Neuronal stem cell (in vitro differentiated cells): ENCODE measurements at regions not wholly inside any gene's neighbourhood (a gene's known extent, or its start where the extent isn't known, plus 50 kb on each side); places are given as distances from the start of the nearest gene placed in this dataset.

Experiments
- DNase-seq: peaks from one replicate; pipeline ENCODE4 v3.0.0-alpha.2; 2013; ENCODE audit warnings: low spot score
- H2AFZ ChIP-seq: one replicate; pipeline ENCODE4 v1.6.1; 2013; ENCODE audit warnings: mild to moderate bottlenecking, low read length, inconsistent platforms
- H2AK5ac ChIP-seq: 2 replicates; pipeline ENCODE4 v1.6.1; 2013; ENCODE audit warnings: low read depth, mild to moderate bottlenecking, inconsistent platforms, low read length, moderate library complexity, mixed read lengths
- H2BK120ac ChIP-seq: 2 replicates; pipeline ENCODE4 v1.6.1; 2013; ENCODE audit warnings: low read depth, mild to moderate bottlenecking, inconsistent platforms, low read length, moderate library complexity, mixed read lengths
- H2BK12ac ChIP-seq: one replicate; pipeline ENCODE4 v1.6.1; 2013; ENCODE audit warnings: low read length, inconsistent platforms
- H2BK15ac ChIP-seq: 2 replicates; pipeline ENCODE4 v1.6.1; 2013; ENCODE audit warnings: mild to moderate bottlenecking, low read length, inconsistent platforms, mixed read lengths
- H2BK5ac ChIP-seq: one replicate; pipeline ENCODE4 v1.6.1; 2013; ENCODE audit warnings: inconsistent platforms, mild to moderate bottlenecking, low read length, moderate library complexity
- H3K14ac ChIP-seq: one replicate; pipeline ENCODE4 v1.6.1; 2013; ENCODE audit warnings: low read length, inconsistent platforms
- H3K18ac ChIP-seq: 2 replicates; pipeline ENCODE4 v1.6.1; 2013; ENCODE audit warnings: low read length, inconsistent platforms
- H3K23ac ChIP-seq: 2 replicates; pipeline ENCODE4 v1.6.1; 2013; ENCODE audit warnings: low read depth, mild to moderate bottlenecking, mixed read lengths, low read length, inconsistent platforms; ENCODE audit not compliant: poor library complexity
- H3K27ac ChIP-seq: replicated peaks from 3 replicates; pipeline ENCODE4 v1.5.1; 2013; ENCODE audit warnings: low read length, inconsistent platforms
- H3K27me3 ChIP-seq, 3 experiments: 2 replicates each; pipeline ENCODE4 v1.6.1; 2013; ENCODE audit warnings: low read length in 3 of 3, mild to moderate bottlenecking in 2 of 3, inconsistent platforms in 1 of 3, low read depth in 1 of 3, mixed read lengths in 1 of 3, moderate library complexity in 1 of 3; ENCODE audit not compliant: control insufficient read depth in 3 of 3, insufficient read depth in 3 of 3
- H3K36me3 ChIP-seq, 2 donors: replicated peaks in 1 of 2; 2 replicates each; pipeline ENCODE4 v1.6.1; 2013; ENCODE audit warnings: low read length in 2 of 2; ENCODE audit not compliant: control insufficient read depth in 2 of 2, insufficient read depth in 2 of 2
- H3K4ac ChIP-seq: 2 replicates; pipeline ENCODE4 v1.6.1; 2013; ENCODE audit warnings: inconsistent platforms, mild to moderate bottlenecking, low read length, moderate library complexity
- H3K4me1 ChIP-seq, 2 donors: 1 replicate in 1 of 2; 2 replicates in 1 of 2; pipeline ENCODE4 v1.6.1; 2013; ENCODE audit warnings: low read length in 2 of 2, low read depth in 1 of 2; ENCODE audit not compliant: control insufficient read depth in 2 of 2, insufficient read depth in 1 of 2
- H3K4me2 ChIP-seq: one replicate; pipeline ENCODE4 v1.6.1; 2013; ENCODE audit warnings: mild to moderate bottlenecking, low read length, inconsistent platforms; ENCODE audit not compliant: insufficient read depth, poor library complexity, severe bottlenecking
- H3K4me3 ChIP-seq, 2 donors: 2 replicates each; pipeline ENCODE4 v1.5.1; 2013; ENCODE audit warnings: low read length in 2 of 2, mild to moderate bottlenecking in 2 of 2, inconsistent platforms in 1 of 2, moderate library complexity in 1 of 2
- H3K79me1 ChIP-seq: one replicate; pipeline ENCODE4 v1.6.1; 2013; ENCODE audit warnings: low read depth, mild to moderate bottlenecking, inconsistent platforms, low read length, moderate library complexity
- H3K9ac ChIP-seq: one replicate; pipeline ENCODE4 v1.6.1; 2013; ENCODE audit warnings: mild to moderate bottlenecking, low read depth, low read length, inconsistent platforms; ENCODE audit not compliant: poor library complexity
- H3K9me3 ChIP-seq, 2 donors: replicated peaks in 1 of 2; 2 replicates each; pipeline versions ENCODE3 to v1.6.1; 2013; ENCODE audit warnings: low read length in 2 of 2, mild to moderate bottlenecking in 2 of 2, inconsistent platforms in 1 of 2, low read depth in 1 of 2, mixed read lengths in 1 of 2, moderate library complexity in 1 of 2; ENCODE audit not compliant: control insufficient read depth in 2 of 2, insufficient read depth in 1 of 2
- H4K8ac ChIP-seq: one replicate; pipeline ENCODE4 v1.6.1; 2013; ENCODE audit warnings: low read depth, mild to moderate bottlenecking, inconsistent platforms, low read length, moderate library complexity
- H4K91ac ChIP-seq: one replicate; pipeline ENCODE4 v1.6.1; 2013; ENCODE audit warnings: low read length, low read depth, mild to moderate bottlenecking, inconsistent platforms; ENCODE audit not compliant: poor library complexity
- whole genome bisulfite sequencing, 2 donors: extraction: QIAGEN DNeasy Blood & Tissue Kit; methylation state at CpG; one replicate each; pipeline ENCODE4 v1.1.7; 2013; ENCODE audit warnings: missing lambda C conversion rate in 2 of 2, mixed read lengths in 1 of 2; ENCODE audit not compliant: insufficient read length in 2 of 2, insufficient replicate concordance in 1 of 2; ENCODE audit errors: extremely low coverage in 2 of 2; 5-methylcytosine and 5-hydroxymethylcytosine counted together

GRCh38 chr4:45007508-45007907, 281.2 kb upstream of the GNPDA2 start:
- Histone ChIP-seq H3K4me1 (no peaks in the 10 kb centered on the region), H3K4me3 (no peak overlapping the region), H3K9me3 (no peaks in the 10 kb centered on the region), H2BK120ac (no peak overlapping the region), H2AK5ac (no peak overlapping the region), H4K8ac (no peak overlapping the region), H3K36me3 (no peaks in the 10 kb centered on the region), H3K9ac (no peak overlapping the region), H3K4me2 (no peak overlapping the region), H3K79me1 (no peaks in the 10 kb centered on the region), H2BK5ac (no peak overlapping the region), H3K18ac (no peak overlapping the region), H3K27ac (no peak overlapping the region), H3K4ac (no peak overlapping the region), H3K23ac (no peak overlapping the region), H2BK12ac (no peak overlapping the region), H3K27me3 (no peaks in the 10 kb centered on the region), H4K91ac (no peak overlapping the region), H3K14ac (no peak overlapping the region), H2BK15ac (no peak overlapping the region), H2AFZ (no peak overlapping the region)
- WGBS, 2 donors, result no CpG with 5 or more reads among the region's 3 CpGs
- no peak for DNase-seq

DNA sequence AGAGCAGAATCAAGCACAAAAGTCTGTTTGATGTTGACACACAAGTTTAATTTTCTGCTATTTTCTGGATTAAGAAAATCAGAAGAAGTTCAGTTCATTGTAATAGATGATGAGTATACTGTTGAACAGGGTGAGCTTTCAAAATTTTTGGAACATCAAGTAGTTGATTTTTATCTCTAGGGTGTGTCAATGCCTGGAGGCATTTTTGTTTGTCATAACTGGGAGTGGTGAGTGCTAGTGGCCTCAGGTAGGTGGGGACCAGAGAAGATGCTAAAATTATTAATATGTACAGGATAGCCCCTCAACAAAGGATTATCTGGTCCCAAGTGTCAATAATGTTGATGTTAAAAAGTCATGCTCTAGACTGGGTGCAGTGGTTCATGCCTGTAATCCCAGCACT, 279.7 kb upstream of the GNPDA2 start:
- Histone ChIP-seq H2BK12ac (no peak overlapping the region), H3K4me1 (no peaks in the 10 kb centered on the region), H3K4ac (no peak overlapping the region), H3K4me2 (no peak overlapping the region), H3K9ac (no peak overlapping the region), H3K4me3 (no peak overlapping the region), H2BK15ac (no peak overlapping the region), H3K23ac (no peak overlapping the region), H3K27ac (no peak overlapping the region), H3K36me3 (no peaks in the 10 kb centered on the region), H3K27me3 (no peaks in the 10 kb centered on the region), H2BK5ac (no peak overlapping the region), H3K9me3 (no peaks in the 10 kb centered on the region), H4K91ac (no peak overlapping the region), H4K8ac (no peak overlapping the region), H3K79me1 (no peaks in the 10 kb centered on the region), H2AFZ (no peak overlapping the region), H2AK5ac (no peak overlapping the region), H2BK120ac (no peak overlapping the region), H3K18ac (no peak overlapping the region), H3K14ac (no peak overlapping the region)
- no peak for DNase-seq

- Histone ChIP-seq H3K14ac (no peak overlapping the region), H2BK5ac (no peak overlapping the region), H3K4me1 (no peaks in the 10 kb centered on the region), H3K9ac (no peak overlapping the region), H3K9me3 (no peaks in the 10 kb centered on the region), H3K36me3 (no peaks in the 10 kb centered on the region), H2BK120ac (no peak overlapping the region), H3K27me3 (no peaks in the 10 kb centered on the region), H2BK15ac (no peak overlapping the region), H4K91ac (no peak overlapping the region), H3K18ac (no peak overlapping the region), H2AFZ (no peak overlapping the region), H3K4me3 (no peak overlapping the region), H2AK5ac (no peak overlapping the region), H3K27ac (no peak overlapping the region), H3K23ac (no peak overlapping the region), H2BK12ac (no peak overlapping the region), H3K4me2 (no peak overlapping the region), H4K8ac (no peak overlapping the region), H3K4ac (no peak overlapping the region), H3K79me1 (no peaks in the 10 kb centered on the region)
- WGBS, 2 donors, result no CpG with 5 or more reads among the region's 4 CpGs
- no peak for DNase-seq
Observed at GRCh38 chr4:45004847-45005565, 278.6 kb upstream of the GNPDA2 start.

GRCh38 chr4:45004326-45004725, 278.0 kb upstream of the GNPDA2 start:
- H3K27me3 ChIP-seq, result no peaks in the 10 kb centered on the region
- no peak overlapping the region for H3K4me2 ChIP-seq
- no peaks in the 10 kb centered on the region for H3K4me1 ChIP-seq
- H3K79me1 ChIP-seq, result no peaks in the 10 kb centered on the region
- no peak overlapping the region for H3K23ac ChIP-seq
- H3K27ac ChIP-seq, result no peak overlapping the region
- H4K91ac ChIP-seq, result no peak overlapping the region
- H3K4me3 ChIP-seq, result no peak overlapping the region
- no peaks in the 10 kb centered on the region for H3K36me3 ChIP-seq
- H2AFZ ChIP-seq, result no peak overlapping the region
- no peak overlapping the region for H3K14ac ChIP-seq
- WGBS, 2 donors, result no CpG with 5 or more reads among the region's 2 CpGs
- H4K8ac ChIP-seq, result no peak overlapping the region
- H2BK5ac ChIP-seq, result no peak overlapping the region
- H2AK5ac ChIP-seq, result no peak overlapping the region
- H3K4ac ChIP-seq, result no peak overlapping the region
- H3K18ac ChIP-seq, result no peak overlapping the region
- H2BK15ac ChIP-seq, result no peak overlapping the region
- no peak overlapping the region for H2BK120ac ChIP-seq
- no peak for DNase-seq
- H3K9ac ChIP-seq, result no peak overlapping the region
- no peaks in the 10 kb centered on the region for H3K9me3 ChIP-seq
- H2BK12ac ChIP-seq, result no peak overlapping the region
